ENCODE measurements at regions not wholly inside any gene's neighbourhood (a gene's known extent, or its start where the extent isn't known, plus 50 kb on each side); places are given as distances from the start of the nearest gene placed in this dataset.

GRCh38 chr6:145031962-145032361, 703.4 kb downstream of the EPM2A start:
- no peak for TF ChIP-seq CTCF (IDR thresholded peaks at IDR 0.05)
- TF ChIP-seq POLR2A (IDR thresholded peaks at IDR 0.05) = no peak

Measured in vagina (tissue), 2 donors.